DOHH2 (cell line): ENCODE measurements at regions not wholly inside any gene's neighbourhood (a gene's known extent, or its start where the extent isn't known, plus 50 kb on each side); places are given as distances from the start of the nearest gene placed in this dataset.

ENCODE experiments used
- H3F3A ChIP-seq: fragments of 200-600 bp; sonication (generic), shearing (Covaris generic); 2 replicates; pipeline ENCODE4 v1.6.0; 2016; ENCODE audit warnings: antibody characterized with exemption, mild to moderate bottlenecking; ENCODE audit not compliant: control insufficient read depth, insufficient read depth
- H3K27ac ChIP-seq: fragments of 200-600 bp; sonication (generic); 2 replicates; pipeline ENCODE4 v1.5.1; 2014; ENCODE audit warnings: low read depth, mild to moderate bottlenecking, low read length, moderate library complexity
- H3K27me3 ChIP-seq: fragments of 200-600 bp; sonication (generic); 2 replicates; pipeline ENCODE4 v1.6.1; 2014; ENCODE audit warnings: mild to moderate bottlenecking, low read length, mixed read lengths; ENCODE audit not compliant: control insufficient read depth
- H3K36me3 ChIP-seq: fragments of 200-600 bp; sonication (generic); 2 replicates; pipeline ENCODE4 v1.6.1; 2014; ENCODE audit warnings: mild to moderate bottlenecking, low read length, moderate library complexity, mixed read lengths; ENCODE audit not compliant: control insufficient read depth
- H3K4me1 ChIP-seq: fragments of 200-600 bp; sonication (generic); 2 replicates; pipeline ENCODE4 v1.6.1; 2014; ENCODE audit warnings: mild to moderate bottlenecking, low read length, mixed read lengths; ENCODE audit not compliant: control insufficient read depth
- H3K4me2 ChIP-seq: fragments of 200-600 bp; sonication (generic); 2 replicates; pipeline ENCODE4 v1.6.0; 2014; ENCODE audit warnings: mild to moderate bottlenecking, low read length, moderate library complexity
- H3K4me3 ChIP-seq: fragments of 200-600 bp; sonication (generic); 2 replicates; pipeline ENCODE4 v1.5.1; 2014; ENCODE audit warnings: mild to moderate bottlenecking, low read length, mixed read lengths
- H3K79me2 ChIP-seq: fragments of 200-600 bp; sonication (generic); 2 replicates; pipeline ENCODE4 v1.6.1; 2014; ENCODE audit warnings: mild to moderate bottlenecking, low read length, mixed read lengths; ENCODE audit not compliant: control insufficient read depth
- H3K9me2 ChIP-seq: fragments of 200-600 bp; sonication (generic); replicated peaks from 2 replicates; pipeline ENCODE4 v1.6.1; 2014; ENCODE audit warnings: mild to moderate bottlenecking, low read length, mixed read lengths; ENCODE audit not compliant: control insufficient read depth
- H3K9me3 ChIP-seq: fragments of 200-600 bp; sonication (generic); 2 replicates; pipeline ENCODE4 v1.6.1; 2014; ENCODE audit warnings: antibody characterized with exemption, low read length, mixed read lengths; ENCODE audit not compliant: control insufficient read depth, insufficient read depth
- H4K20me1 ChIP-seq: fragments of 200-600 bp; sonication (generic); 2 replicates; pipeline ENCODE4 v1.6.0; 2014; ENCODE audit warnings: low read depth, mild to moderate bottlenecking, antibody characterized with exemption, low read length, moderate library complexity; ENCODE audit not compliant: control insufficient read depth, insufficient read depth
- CTCF ChIP-seq: fragments of 200-600 bp; sonication (generic); IDR thresholded peaks from one replicate; pipeline ENCODE4 v1.5.1; 2014; ENCODE audit warnings: antibody characterized with exemption, mild to moderate bottlenecking, low read depth, low read length; ENCODE audit not compliant: poor library complexity, severe bottlenecking
- EZH2phosphoT487 ChIP-seq: fragments of 200-600 bp; sonication (generic); IDR thresholded peaks from 2 replicates; pipeline ENCODE4 v1.6.1; 2017; ENCODE audit warnings: borderline replicate concordance, mild to moderate bottlenecking, antibody characterized with exemption, low read length, moderate library complexity, mixed read lengths

- H3K9me2 ChIP-seq: no peaks in the 10 kb centered on the region
- H3K27me3 ChIP-seq: no peaks in the 10 kb centered on the region
- TF ChIP-seq CTCF: no peak
- no peak for TF ChIP-seq EZH2phosphoT487
- no peaks in the 10 kb centered on the region for H3K9me3 ChIP-seq
- no peaks in the 10 kb centered on the region for H3K36me3 ChIP-seq
- no peaks in the 10 kb centered on the region for H4K20me1 ChIP-seq
- H3K79me2 ChIP-seq: no peaks in the 10 kb centered on the region
- no peaks in the 10 kb centered on the region for H3F3A ChIP-seq
- no peaks in the 10 kb centered on the region; the same call in 1 of the 2 replicates for H3K4me1 ChIP-seq
- H3K4me2 ChIP-seq: no peak overlapping the region
- no peak overlapping the region for H3K4me3 ChIP-seq
- H3K27ac ChIP-seq: no peak overlapping the region
These were observed 158.5 kb upstream of the PRMT6 start for GRCh38 chr1:106897976-106898375.

DNA sequence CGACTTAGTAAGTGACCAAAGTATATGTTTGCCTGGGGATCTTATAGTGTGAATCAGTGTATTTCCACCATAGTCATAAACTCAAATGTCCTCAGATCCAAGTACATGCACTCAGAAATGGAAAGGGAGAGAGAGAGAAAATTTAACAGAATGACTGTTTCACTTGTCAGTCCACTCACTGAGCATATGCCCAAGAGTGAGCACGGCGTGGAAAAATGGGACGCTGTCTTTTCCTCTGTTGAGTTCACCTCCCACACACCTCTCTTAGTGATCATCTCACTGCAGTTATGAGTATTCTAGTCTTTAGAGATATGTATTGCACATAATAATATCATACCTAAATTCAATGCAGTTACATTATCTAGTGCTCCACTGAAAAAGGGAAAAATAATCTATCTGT, 156.8 kb upstream of the PRMT6 start:
- Histone ChIP-seq H3F3A (no peaks in the 10 kb centered on the region), H3K4me3 (no peak overlapping the region), H4K20me1 (no peaks in the 10 kb centered on the region), H3K79me2 (no peaks in the 10 kb centered on the region), H3K27ac (no peak overlapping the region), H3K27me3 (no peaks in the 10 kb centered on the region), H3K9me2 (no peaks in the 10 kb centered on the region), H3K4me2 (no peak overlapping the region), H3K9me3 (no peaks in the 10 kb centered on the region), H3K4me1 (no peaks in the 10 kb centered on the region; the same call in 1 of the 2 replicates), H3K36me3 (no peaks in the 10 kb centered on the region)
- TF ChIP-seq CTCF: no peak
- TF ChIP-seq EZH2phosphoT487: no peak

DNA sequence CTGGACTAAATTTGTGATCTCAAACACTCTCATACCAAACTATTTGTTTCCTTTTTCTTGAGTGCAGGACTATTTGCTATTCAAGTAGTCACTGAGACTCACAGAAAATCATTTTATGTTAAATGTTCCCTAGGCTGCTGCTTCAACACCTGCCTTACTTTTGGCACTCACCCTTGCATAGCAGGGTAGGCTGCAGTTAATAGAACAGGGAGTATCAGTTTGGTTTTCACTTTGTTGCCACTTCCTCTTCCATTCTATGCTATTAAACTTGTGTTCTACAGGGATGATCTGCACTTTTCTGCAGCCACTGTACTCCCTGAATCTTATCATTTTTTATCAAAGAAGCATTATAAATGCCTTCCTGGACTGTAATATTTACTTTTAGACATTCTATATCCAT, 148.7 kb upstream of the PRMT6 start:
- H3K9me2 ChIP-seq: no peaks in the 10 kb centered on the region
- no peaks in the 10 kb centered on the region for H3K36me3 ChIP-seq
- no peaks in the 10 kb centered on the region for H4K20me1 ChIP-seq
- no peak overlapping the region for H3K27ac ChIP-seq
- peaks cover 9% of the 10 kb centered on the region for H3K4me1 ChIP-seq
- TF ChIP-seq EZH2phosphoT487: no peak
- no peak for TF ChIP-seq CTCF
- H3K79me2 ChIP-seq: no peaks in the 10 kb centered on the region
- no peak overlapping the region for H3K4me3 ChIP-seq
- no peaks in the 10 kb centered on the region for H3K9me3 ChIP-seq
- no peak overlapping the region for H3K4me2 ChIP-seq
- H3F3A ChIP-seq: no peaks in the 10 kb centered on the region
- H3K27me3 ChIP-seq: no peaks in the 10 kb centered on the region

DNA sequence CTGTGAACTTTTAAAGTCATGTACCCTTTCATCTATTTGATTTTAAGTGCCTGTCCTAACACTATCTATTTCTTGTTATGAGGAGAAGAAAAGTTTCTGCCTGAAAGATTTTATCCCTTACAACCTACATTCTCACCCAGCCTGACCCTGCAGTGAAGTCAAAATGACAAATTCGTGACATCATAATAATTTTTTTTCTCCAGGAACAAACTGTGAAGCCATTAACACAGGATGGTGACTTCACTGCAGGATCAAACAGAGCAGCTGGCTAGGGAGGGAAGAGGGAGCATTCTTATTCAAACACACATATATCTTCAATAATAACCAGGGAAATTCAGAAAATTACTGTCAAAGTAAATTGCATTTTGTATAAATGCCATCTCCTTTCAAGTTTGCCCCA, 147.8 kb upstream of the PRMT6 start:
- Histone ChIP-seq H3K4me3 (no peak overlapping the region), H3K36me3 (no peaks in the 10 kb centered on the region), H3K4me2 (no peak overlapping the region), H3K27me3 (no peaks in the 10 kb centered on the region), H4K20me1 (no peaks in the 10 kb centered on the region), H3K9me3 (no peaks in the 10 kb centered on the region), H3F3A (no peaks in the 10 kb centered on the region), H3K27ac (no peak overlapping the region), H3K79me2 (no peaks in the 10 kb centered on the region), H3K9me2 (no peaks in the 10 kb centered on the region), H3K4me1 (peaks cover 9% of the 10 kb centered on the region)
- TF ChIP-seq EZH2phosphoT487 (no peak), CTCF (no peak)
